HG03103 (cell line): ENCODE measurements at regions not wholly inside any gene's neighbourhood (a gene's known extent, or its start where the extent isn't known, plus 50 kb on each side); places are given as distances from the start of the nearest gene placed in this dataset.

Experiments
- ATAC-seq: cut with Tn5 transposase; IDR thresholded peaks from one replicate; pipeline ENCODE4 v1.9.1; 2021; ENCODE audit warnings: low read depth; ENCODE audit not compliant: unreplicated experiment

GRCh38 chr2:155830351-155830750, 502.2 kb downstream of the NR4A2 start:
- no peak for ATAC-seq

DNA sequence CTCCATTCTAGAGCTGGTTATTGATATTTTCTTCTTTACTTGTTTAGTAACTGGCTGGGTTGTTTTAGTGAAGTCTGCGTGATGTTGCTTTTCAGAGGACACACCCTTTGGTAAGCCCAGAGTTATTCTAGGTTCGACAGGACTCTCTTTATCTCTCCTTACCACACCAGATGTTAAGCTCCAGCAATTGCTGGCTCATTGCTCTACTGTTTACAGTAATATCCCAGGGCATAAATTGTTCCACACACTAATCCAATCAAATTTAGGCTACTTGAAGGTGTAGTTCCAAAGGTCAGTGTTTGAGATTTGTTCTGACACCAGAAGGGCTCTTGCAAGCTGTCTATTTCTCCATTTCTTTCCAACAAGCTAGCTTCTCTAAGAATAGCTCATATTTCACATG, 506.6 kb downstream of the NR4A2 start:
- no peak for ATAC-seq

DNA sequence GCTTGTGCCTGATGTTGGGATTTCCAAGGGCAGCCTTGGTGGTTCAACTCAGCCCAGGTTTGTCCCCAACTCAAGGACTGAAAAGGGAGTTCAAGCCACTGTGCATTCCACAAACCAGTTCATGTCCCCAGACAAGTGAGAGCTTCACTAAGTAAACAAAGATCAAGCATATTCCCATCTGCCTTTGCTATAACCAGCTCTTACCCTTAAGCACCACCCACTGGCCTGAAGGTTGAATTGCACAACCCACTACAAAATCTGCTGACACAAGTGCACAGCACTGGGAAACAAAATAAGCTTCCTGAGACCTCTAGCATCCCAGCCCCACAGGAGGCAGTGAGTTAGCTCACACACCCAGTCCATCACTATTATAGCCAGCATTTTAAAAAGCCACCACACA, 516.7 kb downstream of the NR4A2 start:
- ATAC-seq, result peak; percentile 98

DNA sequence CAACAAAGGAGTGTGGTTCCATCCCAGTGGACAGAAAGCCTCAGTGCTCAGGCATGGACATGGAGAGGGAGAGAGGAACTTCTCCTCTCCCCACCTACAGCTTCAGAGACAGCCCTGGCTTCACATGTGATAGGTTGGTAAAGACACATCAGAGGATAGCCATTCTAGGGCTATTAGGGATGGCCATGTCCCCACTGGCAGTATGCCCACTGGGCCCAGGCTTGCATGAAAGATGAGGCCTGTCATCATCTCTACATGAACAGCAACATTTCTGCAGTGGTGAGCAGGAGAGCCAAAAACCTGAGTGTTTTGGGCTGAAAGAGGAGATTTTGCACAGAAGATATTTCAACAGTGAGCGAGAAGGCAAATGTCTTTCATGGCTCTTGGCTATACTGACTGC, 517.2 kb downstream of the NR4A2 start:
- no peak for ATAC-seq

- ATAC-seq, result no peak
Measured at GRCh38 chr2:155810411-155810810, 522.1 kb downstream of the NR4A2 start.

GRCh38 chr2:155802888-155803287, 529.6 kb downstream of the NR4A2 start:
- ATAC-seq, result no peak

DNA sequence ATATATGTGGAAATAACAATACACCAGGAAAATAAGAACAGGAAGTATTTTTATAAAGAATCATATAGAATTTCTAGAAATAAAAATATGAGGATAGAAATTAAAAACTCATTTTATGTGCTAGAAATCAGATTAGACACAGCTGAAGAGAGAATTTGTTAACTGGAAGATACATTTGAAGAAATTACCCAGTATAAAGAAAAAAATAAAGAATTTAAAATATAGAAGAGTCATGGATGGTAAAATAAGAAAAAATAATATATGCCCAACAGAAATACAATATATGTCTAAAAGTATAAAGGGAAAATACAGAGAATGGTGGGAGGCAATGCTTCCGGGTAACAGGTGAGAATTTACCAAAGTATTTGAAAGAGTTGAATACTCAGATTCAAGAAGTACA, 539.9 kb downstream of the NR4A2 start:
- ATAC-seq, result no peak

- ATAC-seq, result no peak
Measured at GRCh38 chr2:155770516-155770915, 562.0 kb downstream of the NR4A2 start.

DNA sequence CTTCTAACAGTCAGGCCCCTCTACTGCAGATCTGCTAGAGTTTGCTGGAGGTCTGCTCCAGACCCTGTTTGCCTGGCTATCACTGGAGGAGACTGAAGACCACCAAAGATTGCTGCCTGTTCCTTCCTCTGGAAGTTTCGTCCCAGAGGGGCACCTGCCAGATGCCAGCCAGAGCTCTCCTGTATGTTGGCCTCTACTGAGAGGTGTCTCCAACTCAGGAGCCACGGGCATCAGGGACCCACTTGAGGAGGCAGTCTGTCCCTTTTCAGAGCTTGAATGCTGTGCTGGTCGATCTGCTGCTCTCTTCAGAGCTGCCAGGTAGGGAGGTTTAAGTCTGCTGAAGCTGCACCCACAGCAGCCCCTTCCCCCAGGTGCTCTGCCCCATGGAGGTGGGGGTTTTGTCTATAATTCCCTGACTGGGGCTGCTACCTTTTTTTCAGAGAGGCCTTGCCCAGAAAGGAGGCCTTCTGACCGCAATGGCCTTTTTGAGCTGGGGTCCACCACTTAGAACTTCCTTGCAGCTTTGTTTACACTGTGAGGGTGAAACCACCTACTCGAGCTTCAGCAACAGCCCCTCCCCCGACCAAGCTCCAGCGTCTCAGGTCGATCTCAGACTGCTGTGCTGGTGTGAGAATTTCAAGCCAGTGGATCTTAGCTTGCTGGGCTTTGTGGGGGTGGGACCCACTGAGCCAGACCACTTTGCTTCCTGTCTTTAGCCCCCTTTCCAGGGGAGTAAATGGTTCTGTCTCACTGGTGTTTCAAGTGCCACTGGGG, 566.0 kb downstream of the NR4A2 start:
- no peak for ATAC-seq

- no peak for ATAC-seq
Measured at GRCh38 chr2:155755481-155755880, 577.0 kb downstream of the NR4A2 start.

GRCh38 chr2:155748131-155748530, 584.4 kb downstream of the NR4A2 start:
- no peak for ATAC-seq

DNA sequence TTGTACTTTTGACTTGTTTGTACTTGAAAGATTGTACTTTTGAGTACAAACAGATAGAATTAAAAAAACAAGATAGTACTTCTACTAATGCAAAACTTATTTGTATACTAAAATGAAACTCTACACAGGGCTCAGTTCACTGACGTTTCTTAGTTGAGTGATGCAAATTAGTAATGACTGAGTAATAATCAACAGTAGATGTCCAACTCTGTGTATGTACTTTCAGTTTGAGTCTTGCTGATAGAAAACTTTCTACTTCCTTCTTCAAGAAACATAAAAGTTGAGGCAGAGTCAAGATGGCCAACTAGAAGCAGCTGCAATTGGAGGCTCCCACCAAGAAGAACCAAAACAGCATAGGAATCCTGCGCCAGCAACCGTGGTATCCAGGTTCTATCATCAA, 585.0 kb downstream of the NR4A2 start:
- no peak for ATAC-seq

GRCh38 chr2:155733091-155733853, 599.2 kb downstream of the NR4A2 start:
- no peak for ATAC-seq

GRCh38 chr2:155730804-155731203, 601.7 kb downstream of the NR4A2 start:
- no peak for ATAC-seq

GRCh38 chr2:155727187-155727895, 605.2 kb downstream of the NR4A2 start:
- ATAC-seq, result no peak

DNA sequence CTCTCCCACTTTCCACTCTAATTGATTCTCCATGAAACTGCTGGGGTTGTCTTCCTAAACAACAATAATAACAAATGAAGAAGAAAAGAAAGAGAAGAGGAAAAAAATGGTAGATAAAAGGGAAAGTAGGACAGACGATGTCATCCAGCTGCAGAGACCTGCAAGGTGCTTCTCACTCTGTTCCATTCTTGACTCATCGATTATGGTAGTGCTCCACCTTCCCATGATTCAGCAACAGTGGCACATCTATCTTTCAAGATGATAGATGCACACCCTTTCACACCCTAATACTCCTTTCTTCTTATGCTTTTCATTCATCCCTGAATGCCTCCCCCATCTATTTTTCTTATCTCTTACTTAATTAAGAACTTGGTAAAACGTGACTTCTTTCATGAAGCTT, 610.2 kb downstream of the NR4A2 start:
- ATAC-seq, result no peak

DNA sequence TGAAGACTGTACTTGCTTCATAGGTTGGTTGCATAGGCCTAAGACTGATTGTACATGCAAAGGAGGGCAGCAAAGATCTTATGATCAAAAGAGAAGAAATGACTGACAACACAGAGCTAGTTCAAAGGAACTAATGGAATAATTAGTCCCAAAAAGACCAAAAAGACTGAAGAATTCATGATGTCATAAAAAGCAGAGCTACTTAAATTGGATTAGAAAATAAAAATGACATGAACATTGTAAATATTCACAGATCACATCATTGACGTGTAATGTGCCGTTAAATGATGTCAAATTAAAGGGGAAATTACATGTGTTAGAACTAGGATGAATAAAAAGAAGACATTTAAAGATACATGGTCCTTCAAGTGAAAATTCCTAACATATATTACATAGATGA, 616.8 kb downstream of the NR4A2 start:
- ATAC-seq, result no peak

DNA sequence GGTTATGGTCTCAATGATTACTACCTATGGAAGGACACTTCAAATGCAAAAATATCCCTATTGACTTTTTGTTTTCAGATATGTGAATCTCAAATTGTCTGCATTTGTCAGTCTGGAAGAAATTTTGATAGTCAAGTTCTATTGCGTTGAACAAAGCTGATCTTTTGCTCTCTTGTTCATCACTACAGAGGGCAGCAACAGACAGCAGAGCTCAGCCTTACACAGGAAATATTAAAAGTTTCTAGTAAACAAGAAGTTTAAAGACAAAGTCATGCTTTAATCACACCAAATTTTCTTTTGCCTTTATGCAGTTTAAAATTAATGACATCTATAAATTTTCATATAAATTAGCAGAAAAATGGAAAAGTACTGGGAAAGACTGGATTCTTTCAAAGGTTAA, 617.5 kb downstream of the NR4A2 start:
- no peak for ATAC-seq

DNA sequence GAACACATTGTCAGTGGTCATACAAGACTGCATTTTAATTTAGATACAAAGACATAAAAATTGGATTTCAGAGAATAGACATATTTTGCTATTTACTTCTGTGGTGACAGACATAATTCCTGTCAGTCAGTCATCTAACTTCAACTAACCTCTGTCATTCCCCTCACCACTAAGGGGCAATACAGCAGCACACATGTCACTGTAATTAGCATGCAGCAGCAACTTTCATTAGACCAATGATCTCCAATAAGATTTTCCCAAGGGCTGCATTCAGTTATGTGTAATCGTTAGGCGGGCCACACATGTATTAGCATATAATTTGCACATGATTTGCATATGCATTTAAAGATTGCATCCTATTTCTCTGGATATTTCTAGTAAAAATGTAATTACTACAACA, 624.5 kb downstream of the NR4A2 start:
- no peak for ATAC-seq

- no peak for ATAC-seq
Measured at GRCh38 chr2:155703917-155704316, 628.6 kb downstream of the NR4A2 start.

DNA sequence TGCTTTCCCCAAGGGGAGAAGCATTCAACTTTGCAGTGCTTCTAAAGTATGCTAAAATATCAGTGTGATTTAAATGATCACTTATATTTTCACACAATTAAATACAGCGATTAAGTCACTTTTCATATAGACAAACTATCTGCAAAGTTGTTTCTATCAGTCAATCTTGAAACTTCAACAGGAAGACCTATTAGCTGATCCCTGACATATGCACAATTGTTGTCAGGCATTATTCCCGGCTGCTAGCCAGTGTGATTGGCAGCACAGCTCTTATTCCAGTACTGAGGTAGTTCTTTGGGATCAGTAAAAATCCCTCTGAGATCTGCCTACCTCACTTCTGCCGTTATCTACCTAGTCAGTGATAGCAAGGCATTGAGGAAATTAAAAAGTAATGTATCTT, 629.5 kb downstream of the NR4A2 start:
- no peak for ATAC-seq

- no peak for ATAC-seq
Measured at GRCh38 chr2:155701721-155702120, 630.8 kb downstream of the NR4A2 start.
